Gastroesophageal sphincter (tissue), 4 donors: ENCODE measurements at regions not wholly inside any gene's neighbourhood (a gene's known extent, or its start where the extent isn't known, plus 50 kb on each side); places are given as distances from the start of the nearest gene placed in this dataset.

Source experiments
- ATAC-seq: fragments of 150-250 bp; one replicate; pipeline ENCODE4 v1.9.1; 2016; ENCODE audit warnings: mild to moderate bottlenecking, moderate library complexity
- H3K27ac ChIP-seq, 4 donors: fragments of 200-600 bp; sonication (generic) in 3 of 4; 1 replicate in 3 of 4; 2 replicates in 1 of 4; pipeline ENCODE4 v1.5.1; 2016 to 2019
- H3K27me3 ChIP-seq: fragments of 200-600 bp; sonication (generic); one replicate; pipeline ENCODE4 v1.5.1; 2019
- H3K36me3 ChIP-seq, 2 donors: fragments of 200-600 bp; sonication (generic); one replicate each; pipeline ENCODE4 v1.5.1; 2019; ENCODE audit warnings: control low read depth in 1 of 2
- H3K4me1 ChIP-seq, 3 donors: fragments of 200-600 bp; sonication (generic); 1 replicate in 2 of 3; 2 replicates in 1 of 3; pipeline ENCODE4 v1.5.1; 2016 to 2019; ENCODE audit warnings: control low read depth in 2 of 3
- H3K4me3 ChIP-seq, 2 donors: fragments of 200-600 bp; sonication (generic); one replicate each; pipeline ENCODE4 v1.5.1; 2019; ENCODE audit warnings: mild to moderate bottlenecking in 1 of 2, moderate library complexity in 1 of 2
- H3K9me3 ChIP-seq, 3 donors: fragments of 200-600 bp; sonication (generic); one replicate each; pipeline ENCODE4 v1.5.1; 2017 to 2019; ENCODE audit warnings: control low read depth in 2 of 3
- CTCF ChIP-seq, 4 experiments: fragments of 200-600 bp in 2 of 4; fragments of 450-650 bp in 2 of 4; sonication (generic) in 1 of 4; IDR thresholded peaks; one replicate each; pipeline ENCODE4 v1.5.1; 2017 to 2019; ENCODE audit warnings: antibody characterized with exemption in 4 of 4, mild to moderate bottlenecking in 2 of 4, moderate library complexity in 2 of 4
- EP300 ChIP-seq: sonication (generic); formaldehyde crosslinking; IDR thresholded peaks from one replicate; pipeline ENCODE4 v1.6.1; 2017; ENCODE audit warnings: antibody characterized with exemption, mild to moderate bottlenecking
- POLR2A ChIP-seq, 2 donors: fragments of 450-650 bp; IDR thresholded peaks; one replicate each; pipeline ENCODE4 v1.6.1; 2017; ENCODE audit warnings: antibody characterized with exemption in 2 of 2, mild to moderate bottlenecking in 2 of 2, moderate library complexity in 1 of 2
- POLR2AphosphoS5 ChIP-seq: sonication (generic); formaldehyde crosslinking; IDR thresholded peaks from one replicate; pipeline ENCODE4 v1.6.1; 2017; ENCODE audit warnings: antibody characterized with exemption
- WGBS, 2 donors: methylation state at CpG; one replicate each; pipeline ENCODE4 v1.1.5; 2018; ENCODE audit warnings: low coverage in 1 of 2; 5-methylcytosine and 5-hydroxymethylcytosine counted together

DNA sequence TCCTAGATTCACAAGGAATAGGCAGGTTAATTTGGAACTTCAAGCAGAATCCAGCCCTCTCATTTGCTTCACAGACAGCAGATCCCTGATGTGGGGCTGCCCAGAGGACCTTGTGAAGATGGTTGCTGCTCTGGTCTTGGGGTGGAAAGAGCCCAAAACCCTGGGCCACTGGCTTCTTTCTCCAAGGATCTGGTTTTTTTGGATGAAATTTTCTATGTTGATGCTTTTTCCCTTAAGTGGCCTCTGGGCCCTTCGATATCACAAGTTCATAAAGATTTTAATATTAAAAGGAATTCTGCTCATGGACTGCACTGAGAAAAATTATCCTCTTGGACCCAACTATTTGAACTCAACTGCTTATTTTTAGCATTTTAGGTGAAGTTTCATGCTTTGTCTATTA, 421.1 kb downstream of the KLF5 start:
- 60 to 91% methylated on average over 1 of the region's 1 CpG for WGBS, 2 donors
- no peak for ATAC-seq
- no peak for TF ChIP-seq POLR2A (IDR thresholded peaks at IDR 0.05)
- TF ChIP-seq EP300, result no peak
- TF ChIP-seq CTCF (IDR thresholded peaks at IDR 0.05), result no peak
- TF ChIP-seq POLR2AphosphoS5, result no peak
- Histone ChIP-seq H3K4me3 (no peak overlapping the region), H3K27me3 (no peaks in the 10 kb centered on the region), H3K4me1 (no peaks in the 10 kb centered on the region), H3K27ac (no peak overlapping the region), H3K9me3 (no peaks in the 10 kb centered on the region), H3K36me3 (no peaks in the 10 kb centered on the region)

GRCh38 chr13:73479351-73479750, 420.5 kb downstream of the KLF5 start:
- no peak overlapping the region for H3K4me3 ChIP-seq
- H3K36me3 ChIP-seq, result no peaks in the 10 kb centered on the region
- H3K27ac ChIP-seq, result no peak overlapping the region
- ATAC-seq, result no peak
- no peaks in the 10 kb centered on the region for H3K4me1 ChIP-seq
- no peaks in the 10 kb centered on the region for H3K9me3 ChIP-seq
- H3K27me3 ChIP-seq, result no peaks in the 10 kb centered on the region
- TF ChIP-seq POLR2AphosphoS5 (no peak), EP300 (no peak), POLR2A (IDR thresholded peaks at IDR 0.05) (no peak), CTCF (IDR thresholded peaks at IDR 0.05) (no peak)
- 83 to 89% methylated on average over 1 of the region's 1 CpG for WGBS, 2 donors

DNA sequence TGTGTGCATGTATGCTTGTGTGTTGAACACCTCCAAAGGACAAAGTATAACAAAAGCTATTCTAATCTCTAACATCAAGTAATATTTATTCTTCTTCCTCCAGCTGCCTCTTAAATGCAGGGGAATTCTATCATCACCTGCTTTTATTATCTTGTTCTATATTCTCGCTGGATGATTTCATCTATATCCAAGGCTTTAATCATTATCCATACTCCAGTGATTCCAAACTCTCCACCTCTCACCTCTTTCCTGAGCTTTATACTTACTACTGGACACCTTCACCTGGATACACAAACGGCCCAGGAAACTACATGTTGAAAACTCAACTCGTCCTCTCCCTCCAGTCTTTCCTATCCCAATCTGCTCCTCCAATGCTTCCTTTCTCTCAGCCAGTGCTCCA, 418.6 kb downstream of the KLF5 start:
- Histone ChIP-seq H3K27me3 (no peaks in the 10 kb centered on the region), H3K4me3 (no peak overlapping the region), H3K4me1 (no peaks in the 10 kb centered on the region), H3K36me3 (no peaks in the 10 kb centered on the region), H3K27ac (no peak overlapping the region), H3K9me3 (no peaks in the 10 kb centered on the region)
- 90 to 93% methylated on average over 3 of the region's 3 CpGs for WGBS, 2 donors
- TF ChIP-seq EP300 (no peak), POLR2AphosphoS5 (no peak), CTCF (IDR thresholded peaks at IDR 0.05) (no peak), POLR2A (IDR thresholded peaks at IDR 0.05) (no peak)
- ATAC-seq, result no peak

GRCh38 chr13:73473016-73473415, 414.2 kb downstream of the KLF5 start:
- no peaks in the 10 kb centered on the region for H3K9me3 ChIP-seq
- no peaks in the 10 kb centered on the region for H3K4me1 ChIP-seq
- WGBS, 2 donors, result 90 to 100% methylated on average over 2 of the region's 2 CpGs
- H3K27ac ChIP-seq, result no peak overlapping the region
- H3K4me3 ChIP-seq, result no peak overlapping the region
- H3K27me3 ChIP-seq, result no peaks in the 10 kb centered on the region
- no peak for ATAC-seq
- no peaks in the 10 kb centered on the region for H3K36me3 ChIP-seq
- TF ChIP-seq CTCF (IDR thresholded peaks at IDR 0.05) (no peak), POLR2A (IDR thresholded peaks at IDR 0.05) (no peak), POLR2AphosphoS5 (no peak), EP300 (no peak)

- Histone ChIP-seq H3K36me3 (no peaks in the 10 kb centered on the region), H3K27me3 (no peaks in the 10 kb centered on the region), H3K4me3 (no peak overlapping the region), H3K27ac (no peak overlapping the region), H3K9me3 (no peaks in the 10 kb centered on the region), H3K4me1 (no peaks in the 10 kb centered on the region)
- 49 to 80% methylated on average over 1 to 2 of the region's 2 CpGs for WGBS, 2 donors
- no peak for ATAC-seq
- TF ChIP-seq POLR2AphosphoS5 (no peak), EP300 (no peak), CTCF (IDR thresholded peaks at IDR 0.05) (no peak), POLR2A (IDR thresholded peaks at IDR 0.05) (no peak)
These were observed 408.3 kb downstream of the KLF5 start for GRCh38 chr13:73467125-73467524.
